Fibroblast of the aortic adventitia (primary cell): ENCODE measurements at regions not wholly inside any gene's neighbourhood (a gene's known extent, or its start where the extent isn't known, plus 50 kb on each side); places are given as distances from the start of the nearest gene placed in this dataset.

Experiments used
- DNase-seq: peaks from one replicate; pipeline ENCODE4 v3.0.0-alpha.2; 2010; ENCODE audit warnings: low read depth
- H3K4me3 ChIP-seq: 2 replicates; pipeline ENCODE4 v1.5.1; 2011; ENCODE audit warnings: low read depth, mild to moderate bottlenecking, control low read depth, low read length, moderate library complexity
- CTCF ChIP-seq: IDR thresholded peaks from 2 replicates; pipeline ENCODE4 v1.5.1; 2011; ENCODE audit warnings: mild to moderate bottlenecking, low read length, control low read depth, inconsistent platforms; ENCODE audit not compliant: insufficient read depth

GRCh38 chr21:20511216-20511880, 486.9 kb upstream of the NCAM2 start:
- no peak for TF ChIP-seq CTCF
- H3K4me3 ChIP-seq = no peak overlapping the region

GRCh38 chr21:20515446-20515845, 482.8 kb upstream of the NCAM2 start:
- no peak overlapping the region for H3K4me3 ChIP-seq
- no peak for TF ChIP-seq CTCF
- DNase-seq = no peak

More at GRCh38 chr21:20511216-20511880, 486.9 kb upstream of the NCAM2 start:
- DNase-seq = no peak

- no peak for TF ChIP-seq CTCF
These were observed 479.1 kb upstream of the NCAM2 start for GRCh38 chr21:20519076-20519475.

GRCh38 chr21:20522611-20523010, 475.6 kb upstream of the NCAM2 start:
- TF ChIP-seq CTCF = no peak
- no peak overlapping the region for H3K4me3 ChIP-seq
- no peak for DNase-seq

More at GRCh38 chr21:20519076-20519475, 479.1 kb upstream of the NCAM2 start:
- DNase-seq = no peak
- H3K4me3 ChIP-seq = no peak overlapping the region

GRCh38 chr21:20523191-20523590, 475.0 kb upstream of the NCAM2 start:
- no peak for TF ChIP-seq CTCF
- H3K4me3 ChIP-seq = no peak overlapping the region
- no peak for DNase-seq

- no peak for TF ChIP-seq CTCF
- no peak overlapping the region for H3K4me3 ChIP-seq
- no peak for DNase-seq
These were observed 470.3 kb upstream of the NCAM2 start for GRCh38 chr21:20527731-20528460.
